K562 (cell line): ENCODE measurements at regions not wholly inside any gene's neighbourhood (a gene's known extent, or its start where the extent isn't known, plus 50 kb on each side); places are given as distances from the start of the nearest gene placed in this dataset.
"Not testable (repeated sequence)": the region's sequence is repeated elsewhere in the genome, so short reads cannot be mapped to it uniquely, and the experiment has no call there.

Source experiments
- ATAC-seq: fragments of 200-7000 bp; cut with Tn5 transposase; 3 replicates; pipeline ENCODE4 v1.9.1; 2020; ENCODE audit warnings: moderate library complexity
- BruUV-seq: library from RNA; stranded (reverse); fragments of 400-500 nt; replicated peaks from 2 replicates; lab custom pipeline; 2021; lab: Mats Ljungman, UMichigan
- CTCF ChIA-PET: fragments of 300-600 bp; formaldehyde crosslinking; extraction: SDS; loops from one replicate; lab custom pipeline; 2021; ENCODE audit warnings: low intra/inter-chr PET ratio; lab: Yijun Ruan, JAX
- POLR2A ChIA-PET: fragments of 300-600, 350-650 bp; sonication (Branson Sonifier 250); formaldehyde crosslinking; extraction: SDS; loops from one replicate; lab custom pipeline; 2021; ENCODE audit warnings: antibody characterized with exemption, inconsistent platforms; lab: Yijun Ruan, JAX
- DNase-seq, 4 experiments: peaks; one replicate each; pipeline versions ENCODE4 v3.0.0 to v3.0.0-alpha.2; 2011 to 2018; ENCODE audit warnings: low spot score in 3 of 4, mixed read lengths in 3 of 4; ENCODE audit errors: extremely low read depth in 1 of 4
- FAIRE-seq: peaks from 2 replicates; lab custom pipeline; 2011; peaks lifted over from hg19 to GRCh38; lab: Jason Lieb, UNC
- H2AFZ ChIP-seq: 2 replicates; pipeline ENCODE4 v1.6.0; 2011; ENCODE audit warnings: low read depth, low read length, control low read depth, inconsistent platforms
- H3K27ac ChIP-seq: fragments of 200-600 bp; 3 replicates; pipeline ENCODE4 v1.8.0; 2011; ENCODE audit warnings: low read depth, mild to moderate bottlenecking, control low read depth, inconsistent platforms, low read length, moderate library complexity, mixed read lengths; ENCODE audit errors: extremely low read depth
- H3K27me3 ChIP-seq, 2 experiments: fragments of 300-600 bp in 1 of 2; 2 replicates in 1 of 2; 3 replicates in 1 of 2; pipeline versions ENCODE4 v1.6.0 to v1.8.0; 2011; ENCODE audit warnings: inconsistent platforms in 2 of 2, low read length in 2 of 2, mild to moderate bottlenecking in 1 of 2, mixed read lengths in 1 of 2, moderate library complexity in 1 of 2; ENCODE audit not compliant: control insufficient read depth in 2 of 2, insufficient read depth in 2 of 2
- H3K36me3 ChIP-seq: fragments of 300-600 bp; 3 replicates; pipeline ENCODE4 v1.8.0; 2011; ENCODE audit warnings: mild to moderate bottlenecking, low read length, inconsistent platforms; ENCODE audit not compliant: control insufficient read depth, insufficient read depth
- H3K4me1 ChIP-seq, 2 experiments: fragments of 200-600 bp in 1 of 2; replicated peaks in 1 of 2; 2 replicates in 1 of 2; 3 replicates in 1 of 2; pipeline versions ENCODE4 v1.5.1 to v1.8.0; 2011; ENCODE audit warnings: inconsistent platforms in 2 of 2, low read length in 2 of 2, mild to moderate bottlenecking in 1 of 2, mixed read lengths in 1 of 2, moderate library complexity in 1 of 2; ENCODE audit not compliant: control insufficient read depth in 2 of 2, insufficient read depth in 2 of 2
- H3K4me2 ChIP-seq: 2 replicates; pipeline ENCODE4 v1.6.1; 2011; ENCODE audit warnings: low read length, control low read depth, inconsistent platforms, mixed read lengths; ENCODE audit not compliant: insufficient read depth
- H3K4me3 ChIP-seq: fragments of 200-600 bp; sonication (generic), shearing (Covaris generic); 2 replicates; pipeline ENCODE4 v1.5.1; 2016; ENCODE audit warnings: control low read depth, inconsistent platforms
- H3K79me2 ChIP-seq: fragments of 200-600 bp; 3 replicates; pipeline ENCODE4 v1.8.0; 2011; ENCODE audit warnings: low read length, inconsistent platforms; ENCODE audit not compliant: control insufficient read depth, insufficient read depth
- H3K9ac ChIP-seq, 2 experiments: 2 replicates each; pipeline versions ENCODE4 v1.6.0 to v1.6.1; 2011; ENCODE audit warnings: low read depth in 2 of 2, low read length in 2 of 2, control low read depth in 1 of 2, inconsistent platforms in 1 of 2, mild to moderate bottlenecking in 1 of 2, mixed read lengths in 1 of 2; ENCODE audit not compliant: insufficient read depth in 1 of 2
- H3K9me1 ChIP-seq: one replicate; pipeline ENCODE4 v1.6.0; 2011; ENCODE audit warnings: inconsistent platforms, mild to moderate bottlenecking, low read length, moderate library complexity; ENCODE audit not compliant: control insufficient read depth, insufficient read depth
- H3K9me3 ChIP-seq: replicated peaks from 2 replicates; pipeline ENCODE4 v1.5.1; 2011; ENCODE audit warnings: low read depth, low read length, inconsistent platforms; ENCODE audit not compliant: control insufficient read depth, insufficient read depth
- H4K20me1 ChIP-seq: replicated peaks from 2 replicates; pipeline ENCODE4 v1.6.1; 2011; ENCODE audit warnings: low read length, inconsistent platforms, mixed read lengths; ENCODE audit not compliant: control insufficient read depth, insufficient read depth
- WGBS: fragments of 100-300 bp; shearing (Covaris generic); methylation state at CpG from one replicate; pipeline ENCODE4 v1.1.6; 2016; ENCODE audit warnings: low coverage, mixed read lengths; ENCODE audit not compliant: insufficient coverage; ENCODE audit errors: missing lambda C conversion rate; 5-methylcytosine and 5-hydroxymethylcytosine counted together
- in situ Hi-C: fragments of 300-500 bp; cut with MboI; formaldehyde crosslinking; loops from 4 replicates; pipeline ENCODE4 v1.15.0; 2018; ENCODE audit warnings: inconsistent platforms, mixed read lengths
- intact Hi-C: fragments of 100-400 bp; cut with micrococcal nuclease; formaldehyde crosslinking; loops from 2 replicates; pipeline ENCODE4 v1.14.2; 2022
- TF ChIP-seq, protein P1 (sequence below), 3 experiments: IDR thresholded peaks in 2 of 3; conservative IDR thresholded peaks in 1 of 3; 2 replicates each; pipeline ENCODE4 v1.5.1; 2011 to 2012; ENCODE audit warnings: low read length in 3 of 3, mild to moderate bottlenecking in 3 of 3, control low read depth in 2 of 3, improper control_type of control experiment in 1 of 3, inconsistent platforms in 1 of 3, low read depth in 1 of 3, mixed read lengths in 1 of 3, moderate library complexity in 1 of 3; ENCODE audit not compliant: insufficient read depth in 2 of 3

DNA sequence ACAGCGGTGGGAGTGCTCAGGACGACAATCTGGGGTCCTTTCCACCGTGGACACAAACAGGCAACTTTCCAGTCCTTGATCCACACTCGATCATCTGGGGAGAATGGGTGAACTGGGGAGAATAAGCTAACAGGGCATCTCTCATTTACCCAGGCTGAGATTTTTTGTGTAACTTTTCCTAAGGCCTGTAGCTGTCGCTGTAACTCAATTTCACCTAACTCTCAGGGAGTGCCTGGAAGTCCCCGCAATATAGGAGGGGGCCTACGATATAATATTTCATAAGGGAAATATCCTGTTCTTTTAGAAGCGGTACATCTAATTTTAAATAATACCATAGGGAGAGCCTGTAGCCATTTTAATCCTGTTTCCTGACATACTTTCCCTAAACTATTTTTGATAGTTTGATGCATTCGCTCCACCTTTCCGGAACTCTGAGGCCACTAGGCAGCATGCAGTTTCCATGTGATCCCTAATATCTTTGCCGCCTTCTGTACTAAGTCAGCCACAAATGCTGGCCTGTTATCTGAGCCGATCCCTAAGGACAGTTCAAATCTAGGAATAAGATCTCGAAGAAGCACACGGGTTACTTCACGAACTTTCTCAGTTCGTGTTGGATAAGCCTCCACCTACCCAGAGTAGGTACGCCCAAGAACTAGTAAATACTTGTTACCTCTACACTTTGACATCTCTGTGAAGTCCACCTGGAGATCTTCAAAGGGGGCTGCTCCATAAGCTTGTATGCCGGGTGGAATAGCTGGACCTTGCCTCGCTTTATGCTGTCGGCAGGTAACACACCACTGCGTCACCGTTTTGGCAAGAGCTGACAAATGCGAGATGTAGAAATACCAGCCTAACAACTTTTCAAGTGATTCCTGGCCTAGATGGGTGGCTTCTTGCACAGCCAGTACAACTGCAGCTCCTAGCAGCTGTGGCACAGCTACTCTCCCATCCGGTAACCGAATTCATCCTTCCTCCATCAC is 155.7 kb downstream of the UNC93B1 start:
- in situ Hi-C loops, result loop anchor here (10.0 kb wide), 1 partner anchor 87 kb away; no protein-coding TSS in a partner anchor
- ATAC-seq, DNase-seq, intact Hi-C loops, H3K79me2 ChIP-seq, H3K27ac ChIP-seq, CTCF ChIA-PET, H3K4me2 ChIP-seq, H3K9me3 ChIP-seq, BruUV-seq, H3K4me1 ChIP-seq, H3K9ac ChIP-seq, FAIRE-seq, H3K36me3 ChIP-seq, H3K9me1 ChIP-seq, H2AFZ ChIP-seq, H4K20me1 ChIP-seq, H3K4me3 ChIP-seq, POLR2A ChIA-PET: not testable (repeated sequence)
- TF ChIP-seq, protein P1, sequence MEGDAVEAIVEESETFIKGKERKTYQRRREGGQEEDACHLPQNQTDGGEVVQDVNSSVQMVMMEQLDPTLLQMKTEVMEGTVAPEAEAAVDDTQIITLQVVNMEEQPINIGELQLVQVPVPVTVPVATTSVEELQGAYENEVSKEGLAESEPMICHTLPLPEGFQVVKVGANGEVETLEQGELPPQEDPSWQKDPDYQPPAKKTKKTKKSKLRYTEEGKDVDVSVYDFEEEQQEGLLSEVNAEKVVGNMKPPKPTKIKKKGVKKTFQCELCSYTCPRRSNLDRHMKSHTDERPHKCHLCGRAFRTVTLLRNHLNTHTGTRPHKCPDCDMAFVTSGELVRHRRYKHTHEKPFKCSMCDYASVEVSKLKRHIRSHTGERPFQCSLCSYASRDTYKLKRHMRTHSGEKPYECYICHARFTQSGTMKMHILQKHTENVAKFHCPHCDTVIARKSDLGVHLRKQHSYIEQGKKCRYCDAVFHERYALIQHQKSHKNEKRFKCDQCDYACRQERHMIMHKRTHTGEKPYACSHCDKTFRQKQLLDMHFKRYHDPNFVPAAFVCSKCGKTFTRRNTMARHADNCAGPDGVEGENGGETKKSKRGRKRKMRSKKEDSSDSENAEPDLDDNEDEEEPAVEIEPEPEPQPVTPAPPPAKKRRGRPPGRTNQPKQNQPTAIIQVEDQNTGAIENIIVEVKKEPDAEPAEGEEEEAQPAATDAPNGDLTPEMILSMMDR (IDR thresholded peaks at IDR 0.05 in 2 of 3, conservative IDR thresholded peaks at IDR 0.05 in 1 of 3; ENCODE audit: insufficient read depth in 2 of 3, low read depth in 1 of 3, low read length in 3 of 3), result peak in 2 of 3 experiments; percentile 26 to 35; a peak in 3 of 6 replicates
- WGBS, result 21% methylated on average over 22 of the region's 25 CpGs
- H3K27me3 ChIP-seq, result peaks cover 0 to 19% of the 10 kb centered on the region in 2 experiments; a peak in 2 of 5 replicates
